Activated naive CD4-positive, alpha-beta T cell treated with anti-CD3 and anti-CD28 coated beads, Interleukin-2, amount 50 U/mL, for 72 hours (primary cell): ENCODE measurements at regions not wholly inside any gene's neighbourhood (a gene's known extent, or its start where the extent isn't known, plus 50 kb on each side); places are given as distances from the start of the nearest gene placed in this dataset.
"Not testable (repeated sequence)": the region's sequence is repeated elsewhere in the genome, so short reads cannot be mapped to it uniquely, and the experiment has no call there.

Source experiments
- ATAC-seq, 2 donors: fragments of 150-1000 bp; cut with Tn5 transposase; 2 replicates each; pipeline ENCODE4 v1.10.0; 2021; ENCODE audit warnings: mild to moderate bottlenecking in 2 of 2, moderate library complexity in 2 of 2
- DNase-seq, 2 donors: peaks; one replicate each; pipeline ENCODE4 v3.0.0; 2021 to 2022; ENCODE audit warnings: low spot score in 2 of 2
- H3K27ac Mint-ChIP-seq, 2 donors: one replicate each; pipeline ENCODE4 v1.8.0; 2022; ENCODE audit warnings: mild to moderate bottlenecking in 2 of 2, mixed read lengths in 2 of 2
- H3K36me3 Mint-ChIP-seq, 2 donors: one replicate each; pipeline ENCODE4 v1.8.0; 2022; ENCODE audit warnings: mixed read lengths in 2 of 2
- H3K9me3 Mint-ChIP-seq, 2 donors: one replicate each; pipeline ENCODE4 v1.8.0; 2022; ENCODE audit warnings: mixed read lengths in 2 of 2

GRCh38 chr2:208725280-208725679, 318.7 kb downstream of the PTH2R start:
- Mint-ChIP-seq H3K27ac (no peak overlapping the region), H3K9me3 (peaks cover 6 to 7% of the 10 kb centered on the region in 2 donors), H3K36me3 (no peaks in the 10 kb centered on the region)
- no peak for ATAC-seq
- no peak for DNase-seq

DNA sequence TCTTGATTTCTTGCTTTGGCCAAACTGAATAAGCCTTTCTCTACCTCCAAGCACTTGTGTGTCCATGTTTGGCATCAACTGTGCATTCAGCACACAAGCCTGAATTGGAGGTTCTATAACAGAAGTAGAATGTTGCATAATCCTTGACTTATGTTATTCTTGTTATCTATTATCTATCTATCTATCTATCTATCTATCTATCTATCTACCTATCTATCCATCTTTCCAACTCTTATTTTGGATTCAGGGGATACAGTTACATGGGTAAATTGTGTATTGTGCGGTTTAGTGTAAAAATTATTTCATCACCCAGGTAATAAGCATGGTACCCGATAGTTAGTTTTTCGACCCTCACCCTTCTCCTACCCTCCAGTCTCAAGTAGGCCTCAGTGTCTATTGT, 319.6 kb downstream of the PTH2R start:
- DNase-seq, result no peak

DNA sequence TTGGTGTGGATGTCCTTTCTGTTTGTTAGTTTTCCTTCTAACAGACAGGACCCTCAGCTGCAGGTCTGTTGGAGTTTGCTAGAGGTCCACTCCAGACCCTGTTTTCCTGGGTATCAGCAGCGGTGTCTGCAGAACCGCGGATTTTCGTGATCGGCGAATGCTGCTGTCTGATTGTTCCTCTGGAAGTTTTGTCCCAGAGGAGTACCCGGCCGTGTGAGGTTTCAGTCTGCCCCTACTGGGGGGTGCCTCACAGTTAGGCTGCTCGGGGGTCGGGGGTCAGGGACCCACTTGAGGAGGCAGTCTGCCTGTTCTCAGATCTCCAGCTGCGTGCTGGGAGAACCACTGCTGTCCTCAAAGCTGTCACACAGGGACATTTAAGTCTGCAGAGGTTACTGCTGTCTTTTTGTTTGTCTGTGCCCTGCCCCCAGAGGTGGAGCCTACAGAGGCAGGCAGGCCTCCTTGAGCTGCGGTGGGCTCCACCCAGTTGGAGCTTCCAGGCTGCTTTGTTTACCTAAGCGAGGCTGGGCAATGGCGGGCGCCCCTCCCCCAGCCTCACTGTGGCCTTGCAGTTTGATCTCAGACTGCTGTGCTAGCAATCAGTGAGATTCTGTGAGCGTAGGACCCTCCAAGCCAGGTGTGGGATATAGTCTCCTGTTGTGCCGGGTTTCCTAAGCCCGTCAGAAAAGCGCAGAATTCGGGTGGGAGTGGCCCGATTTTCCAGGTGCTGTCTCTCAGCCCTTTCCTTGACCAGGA, 345.2 kb downstream of the PTH2R start:
- peaks cover 17 to 20% of the 10 kb centered on the region in 2 donors for H3K9me3 Mint-ChIP-seq
- H3K36me3 Mint-ChIP-seq, DNase-seq, ATAC-seq, H3K27ac Mint-ChIP-seq: not testable (repeated sequence)

More for the DNA sequence above, 319.6 kb downstream of the PTH2R start:
- H3K9me3 Mint-ChIP-seq, result peaks cover 6 to 7% of the 10 kb centered on the region in 2 donors
- no peak overlapping the region for H3K27ac Mint-ChIP-seq
- ATAC-seq, result no peak
- no peaks in the 10 kb centered on the region for H3K36me3 Mint-ChIP-seq

GRCh38 chr2:208757364-208757763, 350.8 kb downstream of the PTH2R start:
- H3K27ac Mint-ChIP-seq, result no peak overlapping the region
- ATAC-seq (no peak), DNase-seq (no peak)
- H3K9me3 Mint-ChIP-seq, result peaks cover 13 to 16% of the 10 kb centered on the region in 2 donors
- peaks cover 0 to 14% of the 10 kb centered on the region in 2 donors for H3K36me3 Mint-ChIP-seq

DNA sequence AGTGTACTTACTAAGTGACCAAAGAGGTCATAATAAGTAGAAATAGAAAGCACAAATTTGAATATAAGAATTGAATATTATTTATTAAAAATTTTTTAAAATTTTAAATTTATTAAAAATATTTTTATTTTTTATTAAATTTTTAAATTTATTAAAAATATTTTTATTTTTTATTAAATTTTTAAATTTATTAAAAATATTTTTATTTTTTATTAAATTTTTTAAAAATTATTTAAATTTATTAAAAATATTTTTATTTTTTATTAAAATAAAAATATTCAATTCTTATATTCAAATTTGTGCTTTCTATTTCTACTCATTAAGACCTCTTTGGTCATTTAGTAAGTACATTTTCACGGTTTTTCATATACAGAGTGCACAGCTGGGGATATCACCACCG, 366.5 kb downstream of the PTH2R start:
- not testable (repeated sequence) for ATAC-seq, H3K36me3 Mint-ChIP-seq, DNase-seq, H3K27ac Mint-ChIP-seq
- H3K9me3 Mint-ChIP-seq, result peaks cover 9 to 10% of the 10 kb centered on the region in 2 donors

DNA sequence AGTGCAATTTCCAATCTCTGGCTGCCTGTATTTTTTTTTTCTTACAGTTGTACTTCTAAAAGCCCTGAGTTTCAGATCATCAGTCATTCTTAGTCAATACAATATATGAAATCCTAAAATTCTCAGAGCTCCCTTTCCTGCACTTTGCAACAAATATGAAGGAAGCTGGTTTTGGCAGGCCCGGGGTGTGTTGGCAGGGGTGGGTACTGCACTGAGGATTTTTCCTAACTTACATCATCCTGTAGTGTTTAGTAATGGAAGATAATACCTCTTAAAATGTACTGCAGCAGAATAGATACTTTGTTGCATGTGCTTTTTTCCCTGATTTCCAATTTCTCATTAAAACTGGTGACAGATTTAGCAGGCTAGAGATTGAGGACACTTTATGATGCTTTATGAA, 374.6 kb downstream of the PTH2R start:
- ATAC-seq, result no peak
- no peaks in the 10 kb centered on the region for H3K36me3 Mint-ChIP-seq

GRCh38 chr2:208782097-208782496, 375.5 kb downstream of the PTH2R start:
- Mint-ChIP-seq H3K36me3 (no peaks in the 10 kb centered on the region), H3K27ac (no peak overlapping the region), H3K9me3 (peaks cover 7 to 10% of the 10 kb centered on the region in 2 donors)
- no peak for DNase-seq
- no peak for ATAC-seq

More for the DNA sequence above, 374.6 kb downstream of the PTH2R start:
- Mint-ChIP-seq H3K9me3 (peaks cover 10 to 13% of the 10 kb centered on the region in 2 donors), H3K27ac (no peak overlapping the region)
- no peak for DNase-seq

- Mint-ChIP-seq H3K36me3 (no peaks in the 10 kb centered on the region), H3K27ac (no peak overlapping the region), H3K9me3 (peaks cover 11 to 12% of the 10 kb centered on the region in 2 donors)
- ATAC-seq (no peak), DNase-seq (no peak)
These were observed 376.6 kb downstream of the PTH2R start for GRCh38 chr2:208783184-208783583.

- ATAC-seq, DNase-seq, H3K27ac Mint-ChIP-seq, H3K36me3 Mint-ChIP-seq: not testable (repeated sequence)
- peaks cover 11 to 12% of the 10 kb centered on the region in 2 donors for H3K9me3 Mint-ChIP-seq
These were observed 378.2 kb downstream of the PTH2R start for GRCh38 chr2:208784774-208785173.

GRCh38 chr2:208791257-208791656, 384.7 kb downstream of the PTH2R start:
- ATAC-seq, result no peak
- no peak overlapping the region for H3K27ac Mint-ChIP-seq
- no peak for DNase-seq
- H3K36me3 Mint-ChIP-seq, result no peaks in the 10 kb centered on the region
- H3K9me3 Mint-ChIP-seq, result peaks cover 4 to 11% of the 10 kb centered on the region in 2 donors

GRCh38 chr2:208792766-208793165, 386.2 kb downstream of the PTH2R start:
- ATAC-seq (no peak), DNase-seq (no peak)
- Mint-ChIP-seq H3K36me3 (no peaks in the 10 kb centered on the region), H3K9me3 (peaks cover 0 to 4% of the 10 kb centered on the region in 2 donors), H3K27ac (no peak overlapping the region)

GRCh38 chr2:208793434-208793833, 386.8 kb downstream of the PTH2R start:
- Mint-ChIP-seq H3K9me3 (peaks cover 0 to 4% of the 10 kb centered on the region in 2 donors), H3K36me3 (no peaks in the 10 kb centered on the region), H3K27ac (no peak overlapping the region)
- ATAC-seq, result no peak
- DNase-seq, result no peak

DNA sequence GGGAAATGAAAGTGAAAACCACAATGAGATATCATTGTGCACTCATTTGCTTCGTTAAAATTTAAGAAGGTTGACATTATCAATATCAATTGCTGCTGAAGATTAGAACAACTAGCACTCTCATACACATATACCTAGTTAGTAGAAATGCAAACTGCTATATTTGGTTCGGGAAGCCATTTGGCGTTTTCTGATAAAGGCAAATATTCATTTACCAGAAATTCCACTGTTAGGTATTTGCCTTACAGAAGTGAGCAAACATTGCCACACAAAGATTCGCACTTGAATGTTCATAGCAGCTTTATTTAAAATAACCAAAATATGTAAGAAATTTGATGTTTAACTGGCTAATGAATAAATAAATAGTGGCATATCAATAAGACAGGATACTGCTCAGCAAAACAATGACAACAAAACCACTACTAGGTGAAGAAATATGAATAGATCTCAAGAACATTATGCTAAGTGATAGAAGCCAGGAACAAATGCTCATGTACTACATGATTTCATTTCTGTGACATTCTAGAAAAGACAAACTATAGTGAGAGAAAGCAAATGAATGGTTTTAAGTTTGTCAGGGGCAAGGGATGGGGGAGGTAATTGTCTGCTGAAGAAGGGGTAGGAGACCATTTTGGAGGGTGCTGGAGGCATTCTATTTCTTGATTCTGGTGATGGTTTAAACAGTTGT, 387.8 kb downstream of the PTH2R start:
- Mint-ChIP-seq H3K9me3 (peaks cover 0 to 4% of the 10 kb centered on the region in 2 donors), H3K27ac (no peak overlapping the region), H3K36me3 (no peaks in the 10 kb centered on the region)
- ATAC-seq, result no peak
- no peak for DNase-seq

- DNase-seq (no peak), ATAC-seq (no peak)
- Mint-ChIP-seq H3K9me3 (peaks cover 10 to 17% of the 10 kb centered on the region in 2 donors), H3K27ac (no peak overlapping the region), H3K36me3 (no peaks in the 10 kb centered on the region)
These were observed 392.1 kb downstream of the PTH2R start for GRCh38 chr2:208798698-208799097.

GRCh38 chr2:208799397-208799796, 392.8 kb downstream of the PTH2R start:
- no peak overlapping the region for H3K27ac Mint-ChIP-seq

GRCh38 chr2:208800887-208801286, 394.3 kb downstream of the PTH2R start:
- not testable (repeated sequence) for H3K36me3 Mint-ChIP-seq, H3K27ac Mint-ChIP-seq, DNase-seq, ATAC-seq
- peaks cover 10 to 13% of the 10 kb centered on the region in 2 donors for H3K9me3 Mint-ChIP-seq

More at GRCh38 chr2:208799397-208799796, 392.8 kb downstream of the PTH2R start:
- DNase-seq (no peak), ATAC-seq (no peak)
- Mint-ChIP-seq H3K36me3 (no peaks in the 10 kb centered on the region), H3K9me3 (peaks cover 10 to 17% of the 10 kb centered on the region in 2 donors)

DNA sequence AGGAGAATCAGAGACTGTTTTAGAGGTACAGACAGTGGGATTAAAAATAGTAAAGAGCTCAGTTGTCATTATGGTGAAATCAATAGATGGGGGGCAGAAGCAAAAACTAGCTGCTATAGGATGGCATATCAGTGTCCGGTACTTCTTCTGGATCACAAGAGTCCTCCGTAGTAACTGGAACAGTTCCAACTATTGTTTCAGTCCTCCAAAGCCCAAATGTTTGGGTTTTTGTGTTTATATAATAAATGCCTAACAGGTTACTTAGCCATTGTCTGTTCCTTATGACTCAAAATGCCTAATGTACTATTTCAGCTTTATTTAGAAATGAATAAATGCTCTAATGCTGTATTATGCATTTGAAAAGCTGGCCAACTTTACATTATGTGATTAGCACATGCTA, 401.2 kb downstream of the PTH2R start:
- DNase-seq, result no peak
- no peaks in the 10 kb centered on the region for H3K36me3 Mint-ChIP-seq
- H3K9me3 Mint-ChIP-seq, result peaks cover 5% of the 10 kb centered on the region in 2 donors
- no peak overlapping the region for H3K27ac Mint-ChIP-seq
- no peak for ATAC-seq
